ENCODE measurements at regions not wholly inside any gene's neighbourhood (a gene's known extent, or its start where the extent isn't known, plus 50 kb on each side); places are given as distances from the start of the nearest gene placed in this dataset.
"Not testable (repeated sequence)": the region's sequence is repeated elsewhere in the genome, so short reads cannot be mapped to it uniquely, and the experiment has no call there.

DNA sequence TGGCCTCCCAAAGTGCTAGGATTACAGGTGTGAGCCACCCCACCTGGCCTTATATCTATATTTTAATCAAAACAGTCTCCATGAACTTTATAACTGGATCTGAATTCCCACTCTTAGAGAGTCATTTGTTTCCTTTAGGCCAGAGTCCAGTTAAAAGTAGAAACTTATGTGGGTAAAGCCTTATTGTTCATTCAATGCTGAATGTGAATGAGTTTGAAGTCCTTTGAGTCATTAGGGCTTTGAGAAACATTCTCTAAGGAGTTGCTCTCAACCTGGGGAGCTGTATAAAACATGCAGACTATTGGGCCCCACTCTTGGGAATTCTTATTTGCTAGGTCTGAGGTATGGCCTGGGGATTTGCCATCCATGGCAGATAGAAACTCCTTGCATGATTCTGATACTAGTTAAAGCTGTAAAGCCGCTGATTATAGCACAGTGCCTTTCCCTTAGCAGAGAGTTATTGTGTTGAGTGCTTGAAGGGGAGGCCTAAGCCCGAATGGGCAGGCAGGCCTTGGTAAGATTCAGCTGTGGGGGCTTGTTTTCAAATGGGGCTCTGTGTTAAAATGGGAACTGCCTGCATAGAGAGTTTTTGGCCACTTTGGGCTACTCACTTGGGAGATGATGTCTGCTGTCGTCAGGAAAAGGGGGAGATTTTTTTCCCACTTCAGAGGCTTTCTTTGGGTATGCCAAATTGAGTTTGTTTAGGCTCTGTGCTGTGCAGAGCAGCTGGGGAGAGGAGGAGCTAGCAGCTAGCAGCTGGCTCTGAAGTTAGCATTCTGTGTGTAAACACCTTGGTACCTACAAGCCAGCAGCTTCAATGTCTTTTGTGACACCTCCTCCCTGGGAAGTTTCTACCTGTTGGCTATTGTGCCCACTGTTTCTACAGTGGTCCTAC lies 117.5 kb downstream of the DACT1 start:
- DNase-seq, result no peak

DNA sequence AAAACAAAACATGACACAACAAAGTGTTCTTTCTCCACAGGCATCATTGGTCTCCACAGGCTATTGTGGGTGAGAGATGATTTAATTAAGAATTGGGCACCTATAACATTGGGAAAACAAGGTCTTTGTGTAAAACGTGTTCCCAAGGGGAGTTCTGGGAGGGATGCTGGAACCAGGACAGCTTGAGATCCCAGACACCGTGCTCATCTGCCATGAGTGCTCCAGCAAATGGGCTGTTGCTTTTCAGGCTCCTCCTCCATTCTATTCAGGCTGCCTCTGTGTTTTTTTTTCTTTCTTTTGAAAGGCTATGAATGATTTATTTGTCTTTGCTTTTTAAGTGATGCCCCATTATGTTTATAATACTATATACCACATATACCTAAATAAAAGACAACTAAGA lies 122.4 kb downstream of the DACT1 start:
- DNase-seq, result no peak

DNA sequence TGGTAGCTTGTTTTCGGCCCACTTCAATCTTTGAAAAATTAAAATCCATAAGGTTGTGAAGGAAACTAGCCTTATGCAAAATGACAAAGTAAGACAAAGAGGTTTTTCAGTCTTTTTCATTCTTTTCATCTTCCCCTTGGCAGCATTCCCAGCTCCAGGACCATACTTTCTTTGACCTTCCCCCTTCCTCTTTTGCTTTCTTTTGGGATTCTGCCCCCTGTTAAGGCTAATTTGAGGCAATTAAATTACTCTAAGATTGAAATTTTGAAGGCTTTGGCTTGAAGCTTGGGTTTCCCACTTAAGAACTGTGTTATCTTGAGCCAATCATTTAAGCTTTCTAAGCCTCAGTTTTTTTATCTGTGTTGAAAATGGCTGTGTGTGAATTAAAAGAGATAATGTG lies 124.9 kb downstream of the DACT1 start:
- no peak for DNase-seq

DNA sequence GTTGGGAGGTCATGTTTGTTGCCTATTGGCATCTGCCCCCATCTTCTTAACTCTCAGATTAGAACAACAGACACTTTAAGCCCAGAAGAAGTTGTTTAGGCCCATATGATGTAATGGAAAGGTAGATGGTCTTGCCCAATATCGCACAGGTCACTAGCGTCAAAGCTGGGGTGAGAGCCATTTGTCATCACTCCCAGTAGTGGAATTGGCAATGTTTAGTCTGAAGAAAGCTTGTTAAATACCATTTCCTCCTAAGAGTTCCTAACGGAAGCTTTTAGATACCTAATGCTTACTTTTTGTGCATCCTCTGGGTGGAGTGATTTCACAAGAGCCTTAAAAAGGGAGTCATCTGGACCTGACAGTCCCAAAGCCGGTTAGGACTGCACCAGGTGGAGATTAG lies 125.4 kb downstream of the DACT1 start:
- DNase-seq, result no peak

DNA sequence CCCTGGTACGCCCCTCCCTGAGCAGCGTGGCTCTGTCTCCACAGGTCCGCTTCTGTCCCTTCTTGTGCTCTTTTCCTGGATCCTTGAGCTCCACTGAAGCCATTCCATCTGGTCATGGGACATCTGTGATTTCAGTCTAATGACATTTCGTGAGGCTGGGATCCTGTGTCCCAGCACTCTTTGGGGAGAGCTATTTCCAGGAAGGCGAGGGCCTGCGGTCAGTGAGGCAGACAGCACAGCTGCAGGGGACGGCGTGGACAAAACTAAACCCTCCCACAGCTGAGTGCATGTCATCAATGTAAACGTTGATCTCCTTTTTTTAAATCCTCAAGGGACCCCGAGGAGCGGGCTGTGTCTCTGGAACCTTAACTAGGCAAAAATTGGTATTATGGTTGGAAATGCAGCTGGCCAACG lies 127.7 kb downstream of the DACT1 start:
- DNase-seq, result no peak

DNA sequence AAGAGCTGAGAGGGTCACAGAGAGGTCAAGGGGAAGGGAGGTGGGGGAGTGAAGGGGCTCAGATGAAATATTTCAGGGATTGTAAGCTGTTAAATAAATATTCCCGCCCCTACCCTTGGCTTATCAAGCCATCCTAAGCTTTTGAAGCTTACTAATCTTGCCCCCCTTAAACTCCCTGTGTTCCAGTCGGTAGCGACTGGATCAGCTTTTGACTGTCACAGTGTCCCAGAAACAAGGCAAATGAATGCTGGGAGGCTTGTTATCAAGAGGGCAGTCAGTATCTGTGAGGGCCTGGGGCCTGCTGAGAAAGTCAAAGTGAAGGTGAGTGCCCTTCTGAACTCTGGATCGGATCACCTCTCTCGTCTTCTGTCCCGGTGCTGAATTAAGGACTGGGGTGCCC lies 128.1 kb downstream of the DACT1 start:
- no peak for DNase-seq

DNA sequence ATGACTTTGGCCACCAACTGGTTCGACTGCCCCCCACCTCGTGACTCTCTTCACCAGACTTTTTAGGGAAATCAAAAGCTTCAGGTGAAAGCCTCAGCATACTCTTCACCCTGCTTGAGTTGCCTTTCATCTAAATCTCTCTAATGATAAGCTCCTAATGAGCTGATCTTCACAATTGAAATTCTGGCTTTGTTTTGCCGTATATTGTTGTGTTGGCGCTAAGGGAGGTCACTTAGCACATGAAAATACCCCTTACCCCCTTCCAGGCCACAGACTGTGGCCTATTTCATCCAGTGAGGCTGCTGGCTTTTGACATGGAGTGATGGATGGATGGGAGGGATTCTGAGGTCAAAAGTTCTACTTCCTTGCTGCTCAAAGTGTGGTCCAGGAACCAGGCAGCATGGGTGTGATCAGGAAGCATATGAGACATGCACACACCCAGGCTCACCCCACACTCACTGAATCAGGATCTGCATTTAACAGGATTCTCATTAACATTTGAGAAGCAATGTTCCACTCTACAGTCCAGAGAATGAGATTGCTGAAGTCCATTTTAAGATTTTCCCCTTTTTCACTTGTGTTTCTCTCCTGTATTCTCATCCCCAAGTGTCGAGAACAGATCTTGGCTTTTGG lies 131.4 kb downstream of the DACT1 start:
- no peak for DNase-seq

DNA sequence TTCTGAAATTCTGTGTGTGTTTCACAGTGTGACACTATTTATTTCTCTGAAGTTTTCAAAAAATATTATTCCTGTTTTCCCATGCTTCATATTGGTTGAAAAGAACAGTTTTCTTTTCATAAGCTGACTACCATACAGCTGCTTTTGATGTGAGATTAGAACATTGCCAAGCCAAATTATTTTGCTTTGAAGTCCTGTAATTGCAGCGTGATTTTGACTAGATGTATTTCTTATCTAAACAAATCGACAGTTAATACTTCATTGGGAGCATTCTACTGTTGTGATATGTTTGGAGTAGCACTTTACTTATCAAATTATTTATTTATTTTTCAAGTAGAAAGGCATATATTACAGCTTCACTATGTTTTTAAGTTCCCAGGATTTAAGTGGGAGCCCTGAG lies 132.0 kb downstream of the DACT1 start:
- DNase-seq, result no peak

DNA sequence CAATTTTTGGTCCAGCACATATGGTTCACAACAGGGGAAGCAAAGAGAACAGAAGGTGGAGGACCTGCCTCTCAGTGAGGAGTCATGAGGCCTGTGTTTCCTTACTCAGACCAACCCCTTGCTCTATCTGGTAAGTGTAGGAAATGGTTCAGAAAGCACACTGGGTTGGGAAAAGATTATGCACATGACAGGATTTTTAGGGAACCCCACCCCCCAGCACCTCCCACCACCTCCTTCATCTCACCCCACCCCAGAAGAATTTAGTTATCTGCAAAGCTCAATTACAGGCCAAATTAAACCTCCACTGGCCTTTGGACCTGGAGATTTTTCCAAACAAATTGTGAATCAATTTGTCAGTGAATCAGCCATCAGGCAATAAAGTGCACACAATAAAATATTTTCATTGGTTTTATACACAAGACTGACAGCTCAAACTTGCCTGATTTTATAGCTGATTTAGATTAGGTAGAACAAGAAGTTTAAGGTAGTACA lies 132.8 kb downstream of the DACT1 start:
- DNase-seq, result no peak

DNA sequence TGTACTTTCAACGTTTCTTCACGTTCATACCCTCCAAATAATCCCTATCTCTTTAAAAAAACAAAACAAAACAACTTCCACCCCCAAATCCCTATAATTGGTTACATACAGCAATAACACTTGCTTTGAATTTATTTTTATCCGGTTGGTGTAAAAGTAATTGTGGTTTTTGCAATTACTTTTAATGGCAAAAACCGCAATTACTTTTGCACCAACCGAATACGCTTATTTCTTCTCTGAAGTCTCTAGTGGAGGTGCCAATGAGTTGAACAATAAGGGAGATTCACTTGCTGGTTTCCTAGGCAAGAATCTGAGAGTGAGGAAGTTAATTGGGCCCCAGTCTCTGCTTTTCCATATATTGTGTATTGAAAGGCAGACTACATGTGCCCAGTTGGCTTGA lies 133.3 kb downstream of the DACT1 start:
- DNase-seq, result no peak

DNA sequence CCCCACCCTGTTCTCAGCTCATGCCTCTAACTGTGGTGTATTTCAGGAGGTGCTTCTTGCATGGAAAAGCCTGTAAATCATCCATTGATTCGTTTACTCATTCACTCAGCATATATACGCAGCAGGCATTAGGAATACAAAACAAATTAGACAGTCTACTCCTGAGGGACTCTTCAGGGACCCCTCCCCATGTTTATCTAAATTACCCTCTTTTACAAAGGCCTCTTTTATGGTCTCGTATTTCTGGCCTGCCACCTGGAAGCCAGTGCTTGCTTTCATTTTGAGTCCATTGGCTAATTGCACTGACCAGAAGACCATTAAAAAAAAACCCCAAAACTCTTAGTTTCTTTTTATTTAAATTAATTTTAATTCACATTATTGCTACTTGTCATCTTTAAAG lies 134.4 kb downstream of the DACT1 start:
- no peak for DNase-seq

DNA sequence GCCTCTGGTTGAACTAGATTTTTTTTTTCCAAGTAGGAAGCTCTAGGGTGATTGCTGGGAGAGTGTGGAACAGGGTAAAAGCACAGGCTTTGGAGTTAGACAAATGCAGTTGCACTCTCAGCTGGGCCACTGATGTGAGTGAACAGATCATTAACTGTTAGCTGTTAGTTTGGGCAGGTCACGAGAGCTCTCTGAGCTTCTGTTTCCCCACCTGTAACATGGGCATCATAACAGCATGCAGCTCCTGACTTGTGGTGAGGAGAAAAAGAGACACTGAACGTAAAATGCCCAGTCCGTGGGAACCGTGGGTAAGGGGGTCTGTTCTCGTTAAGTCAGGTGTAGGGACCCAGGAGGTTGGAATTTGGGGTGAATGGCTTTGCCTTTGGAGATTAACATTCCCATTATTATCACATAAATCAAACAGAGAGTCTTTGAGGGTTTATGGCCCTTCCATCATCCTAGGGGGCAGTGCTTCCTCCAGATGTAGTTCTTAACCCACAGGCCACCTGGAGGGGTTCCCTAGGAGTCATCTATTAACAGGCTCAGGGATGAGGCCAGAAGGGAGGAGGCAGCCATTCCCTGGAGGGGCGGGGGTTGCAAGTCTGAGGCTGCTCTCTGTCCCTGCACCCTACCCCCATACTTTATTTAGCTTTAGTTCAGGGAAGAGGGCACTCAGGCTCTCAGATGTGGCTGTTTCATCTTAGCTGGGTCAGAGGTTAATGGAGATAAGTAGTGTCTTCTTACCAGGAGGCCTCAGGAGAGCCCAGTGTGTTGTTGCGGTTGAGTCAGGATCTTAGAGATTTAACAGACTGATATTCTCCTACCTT lies 135.2 kb downstream of the DACT1 start:
- DNase-seq, result no peak

DNA sequence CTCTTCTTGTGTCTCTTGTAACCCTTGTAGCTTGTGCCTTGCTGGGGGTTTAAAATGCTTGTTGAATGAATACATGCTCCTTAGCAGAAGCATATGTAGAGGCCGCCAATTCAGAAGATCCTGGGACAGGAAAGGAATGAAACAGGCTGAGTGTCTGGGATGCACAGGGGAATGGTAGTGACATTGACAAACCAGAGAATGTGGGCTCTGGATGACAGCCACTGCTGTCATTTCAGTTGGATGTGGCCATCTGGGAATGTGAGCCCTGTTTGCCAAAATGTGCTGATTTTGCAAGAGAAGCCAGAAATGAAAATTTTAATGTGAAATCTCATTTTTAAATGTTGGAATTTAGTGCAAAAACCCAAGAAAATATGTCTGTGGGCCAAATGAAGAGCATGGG lies 136.8 kb downstream of the DACT1 start:
- no peak for DNase-seq

DNA sequence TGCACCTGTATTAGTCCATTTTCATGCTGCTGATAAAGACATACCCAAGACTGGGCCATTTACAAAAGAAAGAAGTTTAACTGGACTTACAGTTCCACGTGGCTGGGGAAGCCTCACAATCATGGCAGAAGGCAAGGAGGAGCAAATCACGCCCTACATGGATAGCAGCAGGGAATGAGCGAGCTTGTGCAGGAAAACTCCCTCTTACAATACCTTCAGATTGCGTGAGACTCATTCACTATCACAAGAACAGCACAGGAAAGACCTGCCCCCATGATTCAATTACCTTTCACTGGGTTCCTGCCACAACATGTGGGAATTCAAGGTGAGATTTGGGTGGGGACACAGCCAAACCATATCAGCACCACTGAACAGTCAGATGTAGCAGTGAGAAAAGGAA lies 137.4 kb downstream of the DACT1 start:
- not testable (repeated sequence) for DNase-seq

DNA sequence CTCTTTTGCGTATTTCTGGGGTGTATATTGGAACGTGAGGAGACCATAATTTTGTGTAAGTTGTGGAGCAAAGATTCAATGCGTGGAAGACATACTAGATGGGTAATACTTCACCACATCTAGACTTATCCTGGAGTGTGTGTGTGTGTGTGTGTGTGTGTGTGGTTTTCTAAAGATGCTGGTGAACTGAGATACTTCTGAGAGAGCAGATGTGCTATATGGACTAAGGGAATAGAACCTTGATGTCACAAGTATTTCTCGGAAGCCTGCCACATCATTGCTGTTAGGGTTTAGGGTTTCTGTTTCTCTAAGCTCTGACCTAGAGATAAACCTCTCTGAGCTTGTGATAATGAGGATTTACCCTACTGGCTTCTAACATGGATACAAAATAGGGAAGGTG lies 138.8 kb downstream of the DACT1 start:
- DNase-seq, result no peak

DNA sequence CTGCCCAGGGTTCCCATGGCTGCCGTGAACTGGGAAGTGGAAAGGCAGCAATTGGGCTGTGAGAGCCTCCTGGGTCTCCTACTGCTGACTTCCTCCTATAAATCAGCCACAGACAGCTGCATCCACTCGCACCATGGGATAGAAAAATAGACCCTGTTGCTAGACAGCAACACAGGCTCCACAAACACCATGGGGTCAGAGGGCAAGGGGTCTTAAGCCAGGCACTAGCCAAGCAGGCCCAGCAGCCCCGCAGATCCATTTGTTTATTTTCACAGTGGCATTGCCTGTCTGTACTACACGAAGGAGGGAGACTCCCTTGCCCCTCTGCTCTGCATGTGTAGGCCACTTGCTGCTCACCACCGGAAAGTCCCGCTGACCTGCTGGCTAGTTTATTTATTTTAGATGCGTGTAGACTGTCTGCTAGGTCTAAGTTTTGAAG lies 139.8 kb downstream of the DACT1 start:
- no peak for DNase-seq

DNA sequence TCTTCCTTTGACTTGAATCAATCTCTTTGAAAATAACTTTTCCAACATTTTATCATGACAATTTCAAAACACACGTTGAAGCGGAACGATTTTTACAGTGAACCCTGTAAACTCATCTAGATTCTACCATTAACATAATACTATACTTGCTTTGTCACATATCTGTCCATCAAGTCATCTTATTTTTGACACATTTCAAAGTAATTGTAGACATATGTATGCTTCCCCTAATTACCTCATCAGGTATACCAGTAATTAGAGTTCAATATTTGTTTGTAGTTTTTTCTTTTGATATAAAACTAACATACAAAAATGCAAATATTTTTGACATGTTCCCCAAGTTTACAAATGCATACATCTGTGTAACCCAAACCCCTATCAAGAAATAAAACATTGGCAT lies 140.4 kb downstream of the DACT1 start:
- DNase-seq, result no peak

DNA sequence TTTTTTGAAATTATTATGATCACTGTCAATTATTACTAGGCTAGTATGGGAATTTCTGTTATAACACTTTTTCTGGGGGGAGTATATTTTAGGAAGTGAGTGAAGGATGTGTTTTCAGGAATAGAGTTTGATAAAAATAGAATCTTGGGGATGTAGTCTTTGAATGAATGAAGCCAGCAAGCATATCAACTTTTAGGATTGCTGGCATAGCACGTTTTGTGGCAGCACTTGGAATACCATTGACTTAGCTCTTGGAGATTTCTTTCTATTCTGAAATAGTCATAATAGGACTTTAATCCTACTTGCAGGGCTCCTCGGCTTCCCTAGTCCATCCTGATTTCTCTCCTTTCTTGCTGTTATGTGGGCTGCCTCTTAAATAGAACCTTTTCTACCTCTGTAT lies 141.6 kb downstream of the DACT1 start:
- no peak for DNase-seq

DNA sequence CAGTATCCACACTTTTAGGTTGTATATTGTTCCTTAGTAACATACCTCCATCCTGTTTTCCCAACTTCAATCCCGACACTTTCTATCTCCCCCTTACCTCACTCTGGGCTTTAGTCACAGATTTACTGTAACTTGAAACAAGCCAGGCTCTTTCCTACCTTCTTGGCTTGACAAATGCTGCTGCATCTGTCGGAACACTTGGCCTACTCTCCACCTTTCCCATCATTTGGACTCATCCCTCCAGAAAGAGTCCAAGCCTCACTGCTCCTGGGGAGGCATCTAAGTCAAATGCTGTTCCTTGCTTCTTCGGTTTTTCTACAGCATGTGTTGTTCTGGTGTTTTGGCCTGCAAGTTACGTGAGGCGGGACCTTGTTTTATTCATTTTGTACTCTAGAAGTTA lies 142.4 kb downstream of the DACT1 start:
- DNase-seq, result no peak

DNA sequence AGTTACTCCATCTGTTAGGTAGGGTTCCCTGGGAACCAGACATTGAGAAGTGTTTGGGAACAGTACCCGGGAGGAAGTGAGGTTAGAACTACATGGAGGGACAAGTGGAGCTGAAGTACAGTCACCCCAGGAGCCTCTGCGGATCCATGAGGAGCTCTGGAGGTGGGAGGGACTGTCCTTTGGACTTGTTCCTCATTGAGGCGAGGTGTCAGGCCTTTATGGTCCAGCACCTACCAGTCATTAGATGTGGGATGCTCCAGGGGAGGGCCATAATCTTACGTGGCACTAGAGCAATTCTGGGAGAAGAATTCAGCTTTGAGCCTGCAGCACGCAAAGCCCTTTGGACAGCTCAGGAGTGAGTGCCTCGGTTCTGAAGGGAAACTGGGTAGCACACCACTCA lies 142.8 kb downstream of the DACT1 start:
- DNase-seq, result no peak

DNA sequence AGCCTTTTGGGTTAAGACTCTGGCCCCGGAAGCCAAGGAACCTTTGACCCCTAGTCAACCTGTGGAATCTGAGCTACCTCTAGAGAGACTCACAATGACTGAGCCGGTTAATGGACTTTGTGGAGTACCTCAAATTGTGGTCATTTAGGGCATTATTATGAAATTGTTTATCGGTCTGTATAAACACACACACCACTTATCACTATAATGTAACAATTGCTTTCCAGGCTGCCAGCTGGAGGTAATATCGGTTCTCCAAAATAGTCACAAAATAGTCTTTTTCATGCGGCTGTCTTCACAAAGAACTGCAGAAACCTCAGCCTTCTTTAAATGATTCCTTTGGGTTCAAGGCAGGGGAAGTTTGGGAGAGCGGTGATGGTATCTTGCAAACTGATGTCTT lies 144.2 kb downstream of the DACT1 start:
- no peak for DNase-seq

DNA sequence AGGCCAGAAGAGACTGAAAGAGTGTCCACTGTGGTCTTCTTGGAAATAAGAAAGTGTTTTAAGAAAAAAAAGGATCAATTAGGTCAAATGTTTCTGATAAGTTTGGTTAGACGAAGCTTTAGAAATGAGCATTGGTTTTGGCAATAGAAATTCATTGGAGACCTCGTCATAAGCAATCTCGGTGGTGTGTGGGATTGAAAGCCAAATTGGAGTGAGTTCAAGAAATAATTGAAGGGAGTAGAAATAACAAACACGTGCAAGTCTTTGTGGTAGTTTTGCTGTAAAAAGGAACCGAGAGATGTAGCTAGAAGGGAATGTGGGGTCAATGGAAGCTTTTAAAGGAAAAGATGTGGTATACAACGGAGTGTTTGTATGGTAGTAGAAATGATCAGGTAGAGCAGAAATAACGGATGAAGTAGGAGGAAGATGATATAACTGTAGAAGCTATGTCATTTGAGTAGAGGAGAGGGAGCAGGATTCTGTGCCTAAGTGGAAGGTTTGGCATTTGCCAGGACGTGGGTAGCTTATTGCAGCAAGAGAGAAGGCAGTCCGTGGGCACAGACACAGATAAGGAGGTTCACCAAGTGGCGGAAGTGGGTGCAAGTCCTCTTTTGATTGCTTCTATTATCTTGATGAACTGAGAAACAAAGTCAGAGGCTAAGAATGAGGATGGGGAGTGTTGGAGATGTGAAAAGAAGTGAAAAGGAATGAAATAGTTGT lies 146.2 kb downstream of the DACT1 start:
- DNase-seq, result no peak

DNA sequence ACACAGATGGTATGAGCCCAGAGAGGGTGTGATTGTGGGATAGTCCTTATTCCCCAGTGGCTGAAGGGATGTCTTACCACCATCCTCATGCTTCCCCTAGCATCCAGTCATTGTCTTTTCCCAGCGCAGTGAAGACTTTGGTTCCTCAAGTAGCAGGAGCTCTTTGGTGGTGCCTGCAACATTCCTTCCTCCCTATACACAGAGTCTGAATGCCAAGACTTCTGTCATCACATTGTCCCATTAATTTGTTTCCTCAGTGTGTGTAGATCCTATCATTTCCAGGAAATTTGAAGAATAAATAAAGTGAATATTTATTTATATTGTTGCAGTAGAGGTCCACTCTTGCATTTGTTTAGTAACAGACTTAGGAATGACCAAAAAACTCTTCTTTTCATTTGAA lies 147.2 kb downstream of the DACT1 start:
- DNase-seq, result no peak
